ENCODE measurements at regions not wholly inside any gene's neighbourhood (a gene's known extent, or its start where the extent isn't known, plus 50 kb on each side); places are given as distances from the start of the nearest gene placed in this dataset.

- TF ChIP-seq CTCF (IDR thresholded peaks at IDR 0.05) (no peak), POLR2A (IDR thresholded peaks at IDR 0.05) (no peak)
Observed at GRCh38 chr4:180564026-180564425, 1679.2 kb upstream of the TENM3 start.

Measured in vagina (tissue), 2 donors.